ENCODE measurements at regions not wholly inside any gene's neighbourhood (a gene's known extent, or its start where the extent isn't known, plus 50 kb on each side); places are given as distances from the start of the nearest gene placed in this dataset.

DNA sequence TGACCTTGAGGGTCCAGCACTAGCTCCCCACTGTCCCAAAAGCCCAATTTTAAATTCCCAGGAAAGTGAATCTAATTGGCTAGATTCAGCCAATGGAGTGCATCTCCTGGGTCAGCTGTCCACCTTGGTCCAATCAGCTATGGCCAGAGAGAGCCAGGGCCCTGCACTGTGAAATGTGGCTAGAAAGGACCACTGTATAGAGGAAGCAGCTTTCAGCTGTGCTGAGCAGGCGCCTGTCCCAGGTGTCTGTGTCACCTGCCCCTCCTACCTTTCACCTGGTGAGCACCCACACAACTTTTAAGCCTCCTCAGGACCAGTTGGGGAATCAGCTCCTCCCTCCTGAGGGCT lies 186.2 kb downstream of the DRD1 start:
- H3K4me3 ChIP-seq (ENCODE audit: control insufficient read depth, low read depth, low read length) = no peak overlapping the region
- no peak for TF ChIP-seq CTCF (IDR thresholded peaks at IDR 0.05; ENCODE audit: control insufficient read depth, insufficient read depth, low read depth, low read length, missing control alignments)
- DNase-seq (ENCODE audit: low read depth) = no peak

GRCh38 chr5:175257128-175257846 lies 186.7 kb downstream of the DRD1 start:
- no peak for TF ChIP-seq CTCF (IDR thresholded peaks at IDR 0.05; ENCODE audit: control insufficient read depth, insufficient read depth, low read depth, low read length, missing control alignments)
- DNase-seq (ENCODE audit: low read depth) = peak; percentile 29
- H3K4me3 ChIP-seq (ENCODE audit: control insufficient read depth, low read depth, low read length) = no peak overlapping the region

GRCh38 chr5:175254155-175254554 lies 189.8 kb downstream of the DRD1 start:
- no peak for TF ChIP-seq CTCF (IDR thresholded peaks at IDR 0.05; ENCODE audit: control insufficient read depth, insufficient read depth, low read depth, low read length, missing control alignments)
- peak; percentile 71 for DNase-seq (ENCODE audit: low read depth)
- H3K4me3 ChIP-seq (ENCODE audit: control insufficient read depth, low read depth, low read length) = no peak overlapping the region

GRCh38 chr5:175253597-175253996 lies 190.4 kb downstream of the DRD1 start:
- DNase-seq (ENCODE audit: low read depth) = no peak
- no peak for TF ChIP-seq CTCF (IDR thresholded peaks at IDR 0.05; ENCODE audit: control insufficient read depth, insufficient read depth, low read depth, low read length, missing control alignments)
- H3K4me3 ChIP-seq (ENCODE audit: control insufficient read depth, low read depth, low read length) = no peak overlapping the region

DNA sequence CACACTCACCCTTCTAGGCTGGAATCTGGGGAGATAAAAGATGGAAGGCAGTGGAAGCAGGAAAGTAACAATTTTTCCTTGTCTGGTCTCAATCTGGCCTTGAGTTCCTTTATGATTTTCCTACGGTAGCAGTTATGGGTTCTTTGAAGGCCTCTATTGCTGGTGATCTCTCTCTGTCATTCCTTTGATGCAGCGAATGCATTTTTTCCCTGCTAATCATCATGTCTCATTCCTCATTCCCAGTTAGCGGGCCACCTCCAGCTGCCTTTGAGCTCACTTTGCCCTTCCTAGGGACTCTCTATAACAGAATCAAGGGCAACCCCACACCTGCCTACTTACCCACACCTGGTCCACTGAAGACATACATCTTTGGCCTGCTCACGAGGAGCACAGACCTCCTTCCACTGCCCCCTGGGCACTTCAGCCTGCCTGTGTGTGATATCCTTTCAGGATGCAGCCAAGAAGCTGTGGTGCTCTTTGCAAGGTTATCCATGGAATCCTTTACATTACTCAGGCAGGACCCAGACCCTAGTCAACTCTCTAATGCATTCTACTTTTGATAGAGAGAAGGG lies 191.7 kb downstream of the DRD1 start:
- no peak for TF ChIP-seq CTCF (IDR thresholded peaks at IDR 0.05; ENCODE audit: control insufficient read depth, insufficient read depth, low read depth, low read length, missing control alignments)
- no peak overlapping the region for H3K4me3 ChIP-seq (ENCODE audit: control insufficient read depth, low read depth, low read length)
- DNase-seq (ENCODE audit: low read depth) = no peak

- no peak for TF ChIP-seq CTCF (IDR thresholded peaks at IDR 0.05; ENCODE audit: control insufficient read depth, insufficient read depth, low read depth, low read length, missing control alignments)
- H3K4me3 ChIP-seq (ENCODE audit: control insufficient read depth, low read depth, low read length) = no peak overlapping the region
- DNase-seq (ENCODE audit: low read depth) = no peak
Observed at GRCh38 chr5:175250426-175250825, 193.6 kb downstream of the DRD1 start.

Measured in AG09309 (cell line).